H1 (cell line): ENCODE measurements at regions not wholly inside any gene's neighbourhood (a gene's known extent, or its start where the extent isn't known, plus 50 kb on each side); places are given as distances from the start of the nearest gene placed in this dataset.

Source experiments
- HDAC2 ChIP-seq, 2 experiments: fragments of 300-600 bp in 1 of 2; sonication (generic) in 1 of 2; IDR thresholded peaks; 2 replicates each; pipeline ENCODE4 v1.6.1; 2011 to 2012; ENCODE audit warnings: low read depth in 2 of 2, low read length in 2 of 2, mild to moderate bottlenecking in 2 of 2, moderate library complexity in 2 of 2, borderline replicate concordance in 1 of 2, inconsistent platforms in 1 of 2
- RXRA ChIP-seq: IDR thresholded peaks from 2 replicates; pipeline ENCODE4 v1.6.1; 2011; ENCODE audit warnings: low read depth, mild to moderate bottlenecking, low read length, moderate library complexity; ENCODE audit not compliant: insufficient read depth

DNA sequence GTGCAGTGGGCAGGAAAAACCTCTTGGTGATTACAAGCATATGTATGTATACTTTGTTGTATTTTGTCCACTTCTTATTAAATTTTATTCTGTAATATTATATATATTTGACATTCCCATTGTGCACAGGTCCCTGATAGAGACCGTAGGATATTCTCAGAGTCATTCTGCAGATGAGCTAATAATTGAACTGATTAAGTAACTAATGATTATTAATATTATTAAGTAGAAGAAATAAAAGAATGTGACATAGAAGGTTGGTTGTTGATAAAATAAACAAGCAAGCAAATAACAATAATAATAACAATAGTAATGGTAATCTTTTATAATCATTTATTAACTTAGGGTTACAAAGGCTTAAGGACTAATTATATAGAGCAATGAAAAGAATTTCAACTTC is 780.6 kb upstream of the ZWINT start (continued):
- no peak for TF ChIP-seq RXRA
- TF ChIP-seq HDAC2 (IDR thresholded peaks at IDR 0.05; ENCODE audit: borderline replicate concordance in 1 of 2, low read depth in 2 of 2, low read length in 2 of 2): no peak
